SHP77 (cell line): ENCODE measurements at regions not wholly inside any gene's neighbourhood (a gene's known extent, or its start where the extent isn't known, plus 50 kb on each side); places are given as distances from the start of the nearest gene placed in this dataset.
"Not testable (repeated sequence)": the region's sequence is repeated elsewhere in the genome, so short reads cannot be mapped to it uniquely, and the experiment has no call there.

Source experiments
- DNase-seq, 2 experiments: peaks; one replicate each; lab custom pipeline; 2025; lab: John Stamatoyannopoulos, UW

DNA sequence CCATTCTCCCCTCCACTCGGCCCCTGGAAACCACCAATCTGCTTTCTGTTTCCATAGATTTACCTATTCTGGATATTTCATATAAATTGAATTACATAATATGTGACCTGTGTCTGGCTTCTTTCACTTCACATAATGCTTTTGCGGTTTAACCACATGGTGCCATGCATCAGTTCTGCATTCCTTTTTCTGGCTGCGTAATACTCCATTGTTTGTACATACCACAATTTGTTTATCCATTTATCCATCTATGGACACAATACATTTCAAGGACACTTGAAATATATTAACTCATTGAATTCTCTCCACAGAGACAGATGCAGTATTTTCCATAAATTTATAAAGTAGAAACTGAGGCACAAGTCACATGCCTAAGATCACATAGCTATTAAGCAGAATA, 110.3 kb upstream of the ETV6 start:
- no peak for DNase-seq

DNA sequence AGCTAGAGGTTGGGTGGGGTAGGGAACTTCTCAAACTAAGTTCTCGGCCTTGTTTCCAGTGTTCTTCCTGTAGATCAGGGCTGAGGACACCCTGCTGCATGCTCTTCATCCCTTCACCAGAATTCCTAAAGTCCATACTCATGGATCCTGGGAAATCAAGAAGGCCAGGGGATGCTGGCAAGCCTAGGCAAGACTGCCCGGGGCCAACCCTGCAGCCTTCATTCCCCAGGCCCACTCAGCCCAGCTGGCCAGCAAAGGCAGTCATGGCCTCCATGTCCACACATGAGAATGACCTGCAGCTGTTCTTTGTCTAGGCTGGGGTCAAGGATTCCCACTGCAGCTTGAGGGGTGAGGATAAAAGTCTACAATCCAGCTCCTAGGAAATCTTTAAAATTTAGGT, 109.3 kb upstream of the ETV6 start:
- DNase-seq: no peak

DNA sequence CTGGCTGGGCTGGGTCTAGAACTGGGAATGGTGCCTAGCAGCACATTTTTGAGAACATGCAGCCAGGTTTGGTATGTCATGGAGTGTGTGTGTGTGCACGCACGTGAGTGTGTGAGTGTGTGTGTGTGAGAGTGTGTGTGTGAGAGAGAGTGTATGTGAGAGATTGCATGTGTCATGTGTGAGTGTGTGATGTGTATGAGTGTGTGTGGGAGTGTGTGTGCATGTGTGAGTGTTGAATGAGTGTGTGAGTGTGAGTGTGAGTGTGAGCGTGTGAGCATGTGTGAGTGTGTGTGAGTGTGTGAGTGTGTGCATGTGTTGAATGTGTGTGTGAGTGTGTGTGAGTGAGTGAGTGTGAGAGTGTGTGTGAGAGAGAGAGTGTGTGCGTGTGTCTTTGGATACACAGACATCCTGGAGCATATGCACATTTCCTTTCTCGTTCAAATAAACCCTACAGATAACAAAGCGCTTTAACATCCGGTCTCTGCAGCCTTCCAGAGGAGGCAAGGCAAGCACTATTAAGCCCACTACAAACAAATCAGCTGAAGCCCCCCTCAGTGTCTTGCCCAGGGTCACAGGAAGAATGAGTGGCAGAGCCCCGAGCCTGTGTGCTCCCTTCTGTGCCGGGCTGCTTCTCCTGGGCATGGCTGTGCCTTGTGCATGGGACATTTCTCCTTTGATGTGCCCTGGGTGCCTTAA, 108.7 kb upstream of the ETV6 start:
- no peak for DNase-seq

DNA sequence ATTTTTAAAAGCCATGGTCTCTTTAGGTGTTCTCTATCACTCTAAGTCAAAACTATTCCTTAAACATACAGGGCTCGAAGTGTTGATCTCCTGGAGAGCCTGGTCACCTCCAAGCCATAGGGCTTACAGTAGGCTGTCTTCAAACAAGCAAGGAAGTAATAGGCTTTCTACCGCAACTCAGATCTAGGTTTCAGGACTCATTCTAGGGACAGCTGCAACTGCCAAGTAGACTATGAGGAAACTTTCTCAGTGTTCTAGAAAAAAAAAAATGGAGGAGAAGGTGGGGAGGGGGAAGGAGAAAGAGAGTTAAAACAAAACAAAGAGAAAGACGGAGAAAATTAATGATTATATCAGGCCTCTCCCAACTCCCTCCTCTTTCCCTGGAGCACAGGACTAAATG, 106.9 kb upstream of the ETV6 start:
- DNase-seq: no peak

DNA sequence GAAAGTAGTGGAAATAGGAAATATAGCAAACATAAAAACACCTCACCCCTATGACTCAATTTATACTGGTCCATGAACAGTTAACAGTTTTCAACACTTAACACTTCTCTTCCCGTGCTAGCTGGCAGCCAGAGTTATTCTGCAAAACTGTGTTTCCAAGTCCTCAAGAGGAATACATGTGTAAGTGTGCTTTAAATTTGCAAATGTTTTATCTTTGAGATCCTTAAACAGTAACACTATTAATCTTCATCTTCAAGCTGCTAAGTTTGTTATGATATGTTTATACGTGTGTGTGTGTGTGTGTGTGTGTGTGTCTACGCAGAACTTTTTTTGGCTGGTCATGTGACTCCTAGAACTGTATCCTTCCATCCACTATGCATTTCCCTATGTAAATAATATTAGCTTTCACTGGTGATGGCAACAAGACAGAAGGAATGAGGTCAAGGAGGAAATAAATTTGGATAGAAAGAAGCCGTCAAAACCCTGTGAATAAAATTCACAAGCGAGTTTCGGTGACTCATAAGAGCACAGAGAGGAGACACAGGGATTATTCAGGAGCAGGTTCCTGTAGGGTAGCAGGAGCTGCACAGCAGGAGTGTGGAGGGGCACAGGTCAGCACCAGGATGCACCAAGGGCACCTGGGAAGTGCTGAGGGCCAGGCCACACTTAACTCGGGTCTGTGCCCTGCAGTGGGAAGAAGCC, 105.9 kb upstream of the ETV6 start:
- no peak for DNase-seq

DNA sequence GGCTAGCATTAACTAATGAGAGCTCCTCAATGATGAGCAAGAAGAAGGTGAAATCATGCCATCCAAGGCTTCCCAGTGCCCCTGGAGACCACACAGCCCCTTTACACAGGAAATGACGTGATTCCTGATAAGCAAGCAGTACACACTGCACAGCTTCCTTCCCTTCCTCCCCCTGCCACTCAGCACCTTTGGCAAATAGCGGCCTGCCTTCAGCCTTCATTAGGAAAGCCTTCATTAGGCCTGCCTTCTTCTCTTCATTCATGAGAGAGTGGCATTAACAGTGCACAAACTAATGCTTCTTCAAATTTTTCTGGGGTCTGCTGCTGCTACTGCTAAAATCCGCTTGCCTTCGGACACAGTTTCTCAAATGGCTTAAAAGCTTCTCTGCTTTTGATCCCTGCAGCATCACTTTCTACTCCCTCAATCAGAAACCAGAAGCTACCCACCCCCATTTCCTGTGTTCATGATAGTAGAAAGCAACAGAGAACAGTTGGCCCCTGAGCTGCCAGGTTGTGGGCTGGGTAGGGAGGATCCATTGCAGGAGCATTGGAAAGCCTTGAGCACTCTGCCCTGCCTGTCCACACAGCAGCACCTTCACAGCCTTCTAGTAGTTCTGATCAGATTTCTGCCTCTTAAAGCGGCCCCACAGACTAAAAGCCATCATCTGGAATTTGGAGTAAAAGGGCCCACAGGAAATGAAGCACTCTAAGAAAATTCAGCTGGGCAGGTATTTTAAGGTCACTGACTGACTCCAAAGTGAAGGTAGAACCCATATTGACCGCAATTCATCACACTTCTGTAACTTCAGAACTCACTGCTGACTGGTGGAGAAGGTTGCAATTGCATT, 103.8 kb upstream of the ETV6 start:
- DNase-seq: peak in 1 of 2 experiments; percentile 2

DNA sequence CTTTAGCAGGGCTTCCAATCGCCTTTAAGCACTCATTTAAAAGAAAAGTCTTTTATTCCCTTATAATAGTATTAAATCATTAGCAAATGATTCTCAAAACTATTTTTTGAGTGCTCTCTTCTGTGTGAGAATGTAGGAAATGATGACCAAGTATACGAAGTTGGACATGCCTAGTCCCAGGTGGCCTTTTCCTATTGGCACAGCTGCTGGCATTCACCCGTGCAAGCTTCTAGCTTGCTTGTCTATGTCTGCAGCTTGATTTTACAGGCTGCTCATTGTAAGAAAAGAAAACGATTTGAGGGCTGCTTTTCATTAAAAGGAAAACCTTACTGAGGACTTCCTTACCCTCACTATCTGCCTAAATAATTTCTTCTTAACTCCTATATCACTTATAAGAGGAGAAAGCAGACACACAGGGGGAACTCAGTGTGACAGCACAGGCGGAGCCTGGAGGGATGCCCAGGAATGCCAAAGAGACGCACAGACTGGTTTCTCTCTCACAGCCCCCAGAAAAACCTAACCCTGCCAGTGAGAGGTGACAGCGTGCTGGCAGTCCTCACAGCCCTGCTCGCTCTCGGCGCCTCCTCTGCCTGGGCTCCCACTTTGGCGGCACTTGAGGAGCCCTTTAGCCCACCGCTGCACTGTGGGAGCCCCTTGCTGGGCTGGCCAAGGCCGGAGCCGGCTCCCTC, 102.7 kb upstream of the ETV6 start:
- not testable (repeated sequence) for DNase-seq

DNA sequence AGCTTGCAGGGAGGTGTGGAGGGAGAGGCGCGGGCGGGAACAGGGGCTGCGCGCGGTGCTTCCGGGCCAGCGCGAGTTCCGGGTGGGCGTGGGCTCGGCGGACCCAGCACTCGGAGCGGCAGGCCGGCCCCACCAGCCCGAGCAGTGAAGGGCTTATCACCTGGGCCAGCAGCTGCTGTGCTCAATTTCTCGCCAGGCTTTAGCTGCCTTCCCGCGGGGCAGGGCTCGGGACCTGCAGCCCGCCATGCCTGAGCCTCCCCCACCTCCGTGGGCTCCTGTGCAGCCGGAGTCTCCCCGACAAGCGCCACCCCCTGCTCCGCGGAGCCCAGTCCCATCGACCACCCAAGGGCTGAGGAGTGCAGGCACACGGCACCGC, 102.2 kb upstream of the ETV6 start:
- not testable (repeated sequence) for DNase-seq

DNA sequence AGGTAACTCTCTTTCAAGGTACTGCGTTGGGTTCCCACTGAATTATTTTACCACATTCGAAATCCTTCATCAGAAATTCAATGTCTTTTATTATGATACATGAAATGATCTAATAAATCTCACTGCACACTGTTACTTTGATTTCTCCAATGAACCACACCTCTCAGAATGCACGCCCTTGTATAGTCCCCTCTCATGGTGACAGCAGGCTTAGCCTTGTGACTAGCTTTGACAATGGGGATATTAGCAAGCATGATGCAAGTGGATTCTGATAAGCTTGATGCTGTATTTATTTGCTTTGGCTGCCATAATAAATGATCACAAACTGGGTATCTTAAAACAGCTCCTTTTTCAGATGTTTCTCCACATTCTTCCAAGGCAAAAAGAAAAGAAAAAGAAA, 100.4 kb upstream of the ETV6 start:
- no peak for DNase-seq

DNA sequence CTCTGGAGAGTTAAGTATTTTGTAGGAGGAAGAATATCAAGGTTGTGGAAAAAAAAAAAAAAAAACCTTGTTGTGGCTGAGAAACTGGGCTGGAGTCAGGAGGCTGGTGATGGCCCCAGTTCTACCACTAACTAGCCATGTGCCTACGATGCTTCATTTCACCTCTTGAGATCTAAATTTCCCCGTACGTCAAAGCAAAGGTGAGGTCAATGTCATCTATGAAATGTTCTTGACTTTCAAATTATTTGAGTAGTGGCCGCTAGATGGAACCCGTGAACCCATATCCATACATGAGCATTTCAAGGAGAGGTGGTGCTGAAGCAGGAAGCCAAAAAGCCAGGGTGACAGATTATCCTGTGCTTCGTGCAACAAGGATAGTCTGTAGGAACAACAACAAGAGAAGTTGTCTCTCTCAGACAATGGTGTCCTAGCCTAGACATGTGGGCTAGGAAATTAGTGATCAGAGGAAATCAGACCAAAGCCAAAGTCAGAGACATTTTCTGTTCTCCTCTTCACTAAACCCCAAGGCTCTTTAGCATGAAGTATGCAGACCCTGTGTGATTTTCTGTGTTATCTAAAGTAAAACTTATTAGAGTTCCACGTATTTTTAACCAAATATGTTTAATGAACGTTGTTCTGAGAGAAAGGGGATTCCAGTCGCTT, 95.5 kb upstream of the ETV6 start:
- DNase-seq: peak; percentile 35 to 49

DNA sequence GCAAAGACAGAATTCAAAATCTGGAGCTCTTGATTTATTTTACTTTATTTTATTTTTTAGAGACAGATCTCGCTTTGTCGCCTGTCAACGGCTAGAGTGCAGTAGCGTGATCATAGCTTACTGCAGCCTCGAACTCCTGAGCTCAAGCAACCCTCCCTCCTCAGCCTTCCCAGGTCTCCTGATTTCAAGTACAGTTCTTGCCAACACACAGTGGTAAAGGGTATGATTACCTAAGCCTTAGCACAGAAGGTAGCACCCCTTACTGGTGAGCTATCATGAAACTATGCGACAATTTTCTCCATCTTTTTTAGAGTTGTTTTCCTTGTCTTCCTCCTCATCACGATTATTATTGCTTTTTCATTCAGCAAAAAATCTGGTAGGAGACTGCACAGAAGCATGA, 94.3 kb upstream of the ETV6 start:
- DNase-seq: no peak

DNA sequence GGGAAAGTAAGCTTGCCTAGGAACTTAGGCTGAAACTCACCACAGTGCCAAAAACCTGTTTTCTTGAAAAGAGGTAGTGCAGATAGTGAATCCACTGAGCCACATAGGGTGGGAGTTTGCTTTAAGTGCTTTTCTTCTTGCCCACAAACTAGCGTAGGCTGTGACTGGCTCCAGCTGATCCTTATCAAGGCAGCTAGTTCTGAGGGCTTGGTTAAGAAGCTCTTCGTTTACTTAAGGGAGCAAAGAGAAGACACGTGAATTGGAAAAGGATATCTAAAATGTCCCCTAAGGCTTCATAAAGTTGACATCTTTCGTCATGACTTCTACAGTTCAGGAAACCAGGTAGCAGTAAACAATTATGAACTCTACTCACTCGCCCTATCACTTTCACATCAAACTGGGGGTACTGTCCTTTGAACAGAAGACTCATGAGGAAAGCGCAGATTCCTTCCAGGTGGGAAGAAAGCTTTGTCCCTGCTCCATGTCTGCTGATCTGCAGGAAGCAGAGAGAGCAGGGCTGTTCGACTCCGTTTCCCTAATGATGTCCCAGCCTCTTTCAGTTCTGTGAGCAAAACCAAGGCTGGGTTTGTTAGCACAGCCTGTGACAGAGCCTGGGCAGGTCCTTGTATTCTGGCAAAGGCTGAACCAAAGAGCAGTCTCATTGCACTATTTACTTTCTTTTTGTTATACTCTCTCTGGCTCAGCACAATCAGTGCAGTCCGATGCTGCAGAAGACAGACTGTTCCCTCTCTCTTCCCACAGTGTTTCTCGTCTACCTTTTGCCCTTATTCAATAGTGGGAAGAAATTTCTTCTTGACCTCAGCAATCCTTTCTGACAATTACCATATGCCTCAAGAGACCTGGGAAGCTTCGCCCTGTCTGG, 93.5 kb upstream of the ETV6 start:
- DNase-seq: peak in 1 of 2 experiments; percentile 5

DNA sequence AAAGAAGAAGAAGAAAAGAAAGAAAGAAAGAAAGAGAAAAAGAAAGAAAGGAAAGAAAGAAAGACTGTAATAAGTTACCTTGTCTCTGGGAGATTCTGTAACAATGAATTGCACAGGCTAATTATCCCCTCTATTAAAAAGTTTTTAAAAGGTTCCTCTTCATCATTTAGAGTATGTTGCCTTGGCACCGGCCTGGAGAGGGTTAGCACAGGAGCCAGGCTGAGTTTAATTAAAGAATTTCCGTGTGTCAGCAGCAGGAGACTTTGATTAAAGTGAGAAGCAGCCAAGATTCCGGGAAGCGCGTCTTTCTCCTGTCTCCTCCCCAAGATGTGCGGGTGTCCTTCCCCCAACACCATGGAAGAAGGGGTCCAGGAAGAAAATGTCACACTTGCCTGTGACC, 92.8 kb upstream of the ETV6 start:
- DNase-seq: no peak

DNA sequence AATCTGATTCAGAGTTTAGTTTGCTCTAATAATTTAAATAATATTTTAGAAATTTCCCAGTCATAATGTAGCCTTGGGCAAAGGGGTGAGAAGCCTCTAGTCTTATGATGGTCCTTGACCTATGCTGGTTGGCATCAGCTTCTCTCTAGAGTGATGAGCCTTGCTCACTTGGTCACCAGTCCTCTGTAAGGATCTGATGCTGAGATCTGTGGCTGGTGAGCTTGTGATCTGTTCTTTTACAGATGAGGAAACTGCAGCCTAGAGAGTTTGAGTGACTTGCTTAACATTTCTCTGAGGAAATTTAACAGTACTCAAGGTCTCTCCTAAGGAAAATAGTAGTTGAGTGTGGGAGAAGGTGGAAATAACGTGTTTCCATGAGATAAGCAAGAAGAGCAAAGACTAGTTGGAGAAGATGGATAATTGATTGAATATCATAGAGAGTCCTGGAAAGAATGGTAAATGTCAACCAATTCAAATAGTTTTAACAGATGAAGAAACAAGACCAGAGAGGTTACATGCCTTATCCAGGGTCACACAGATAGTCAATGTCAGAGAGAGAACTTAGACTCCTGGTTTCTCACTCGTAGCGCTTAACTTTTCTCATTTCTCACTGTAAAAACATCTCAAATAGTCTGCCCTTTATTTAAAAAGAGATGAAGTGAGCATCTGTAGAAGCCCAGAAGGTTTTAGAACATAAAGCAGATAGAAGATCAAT, 89.7 kb upstream of the ETV6 start:
- no peak for DNase-seq

DNA sequence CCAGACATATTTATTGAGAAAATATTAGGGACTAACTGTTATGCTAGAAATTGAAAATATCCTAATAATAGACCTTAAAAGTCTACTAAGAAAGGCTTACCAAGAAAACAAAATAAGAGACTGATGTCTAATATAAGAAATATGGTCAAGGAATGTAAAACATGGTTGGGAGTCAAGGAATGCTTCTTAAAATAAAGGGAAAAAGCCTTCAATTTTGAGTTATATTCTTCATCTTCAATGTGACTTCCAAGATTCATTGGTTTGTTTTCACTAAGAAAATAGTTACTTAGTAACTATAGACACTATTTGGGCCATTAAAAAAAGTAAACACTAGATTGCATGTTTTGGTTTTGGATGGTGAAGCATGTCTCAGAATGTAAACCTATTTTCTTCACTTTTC, 88.1 kb upstream of the ETV6 start:
- no peak for DNase-seq

DNA sequence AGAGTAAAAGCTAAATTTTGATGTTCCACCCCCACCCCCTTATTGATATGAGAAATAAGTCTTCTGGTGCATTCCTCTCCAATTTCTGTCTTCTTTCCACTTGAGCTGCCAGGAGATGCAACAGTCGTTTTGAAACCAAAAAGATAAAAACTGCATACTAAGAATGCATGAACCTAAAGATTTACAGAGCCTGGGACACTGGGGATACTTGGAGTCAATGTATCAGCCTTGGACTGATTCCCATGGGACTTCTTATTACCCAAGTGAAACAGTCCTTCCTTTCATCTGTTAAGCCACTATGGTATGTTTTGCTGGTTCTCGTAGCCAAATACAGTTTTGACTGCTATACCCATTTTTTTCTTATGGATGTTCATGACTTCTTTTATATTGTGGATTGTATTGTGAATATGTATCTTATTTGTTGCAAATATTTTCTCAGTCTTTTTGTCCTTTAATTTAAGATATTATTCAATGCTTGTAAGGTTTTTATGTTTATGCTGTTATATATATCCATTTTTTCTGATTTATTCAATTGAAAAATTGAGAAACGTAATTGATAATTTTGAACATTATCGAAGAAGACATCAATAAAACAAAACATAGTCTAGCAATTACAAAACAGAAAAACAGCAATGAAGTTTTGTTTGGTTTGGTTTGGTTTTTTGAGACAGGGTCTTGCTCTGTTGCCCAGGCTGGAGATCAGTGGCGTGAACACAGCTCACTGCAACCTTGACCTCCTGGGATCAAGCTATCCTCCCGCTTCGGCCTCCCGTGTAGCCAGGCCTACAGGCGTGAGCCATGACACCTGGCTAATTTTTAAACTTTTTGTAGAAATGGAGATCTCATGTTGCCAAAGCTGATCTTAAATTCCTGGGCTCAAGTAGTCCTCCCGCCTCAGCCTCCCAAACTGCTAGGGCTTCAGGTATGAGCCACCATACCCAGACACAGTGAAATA, 85.4 kb upstream of the ETV6 start:
- no peak for DNase-seq

DNA sequence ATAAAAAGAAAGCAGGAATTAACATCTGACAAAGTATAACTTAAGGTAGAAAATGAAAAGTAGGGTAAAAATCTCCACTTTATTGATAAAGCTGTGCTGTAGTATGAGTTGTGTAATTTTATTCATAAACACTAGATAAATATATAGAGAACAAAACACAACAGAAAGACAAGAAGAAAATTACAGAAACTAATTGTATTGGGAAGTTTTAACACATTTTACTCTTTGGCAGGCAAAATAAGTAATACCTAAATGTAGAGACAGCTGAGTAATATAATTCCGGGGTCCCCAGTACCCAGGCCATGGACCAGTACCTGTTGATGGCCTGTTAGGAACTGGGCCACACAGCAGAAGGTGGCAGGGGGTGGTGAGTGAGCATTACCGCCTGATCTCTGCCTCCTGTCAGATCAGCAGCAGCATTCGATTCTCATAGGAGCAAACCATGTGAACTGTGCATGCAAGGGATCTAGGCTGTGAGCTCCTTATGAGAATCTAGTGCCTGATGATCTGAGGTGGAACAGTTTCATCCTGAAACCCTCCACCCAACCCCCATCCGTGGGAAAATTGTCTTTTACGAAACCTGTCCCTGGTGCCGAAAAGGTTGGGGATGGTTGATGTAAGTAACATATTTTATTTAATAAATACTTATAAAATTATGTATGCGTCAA, 84.4 kb upstream of the ETV6 start:
- DNase-seq: no peak

DNA sequence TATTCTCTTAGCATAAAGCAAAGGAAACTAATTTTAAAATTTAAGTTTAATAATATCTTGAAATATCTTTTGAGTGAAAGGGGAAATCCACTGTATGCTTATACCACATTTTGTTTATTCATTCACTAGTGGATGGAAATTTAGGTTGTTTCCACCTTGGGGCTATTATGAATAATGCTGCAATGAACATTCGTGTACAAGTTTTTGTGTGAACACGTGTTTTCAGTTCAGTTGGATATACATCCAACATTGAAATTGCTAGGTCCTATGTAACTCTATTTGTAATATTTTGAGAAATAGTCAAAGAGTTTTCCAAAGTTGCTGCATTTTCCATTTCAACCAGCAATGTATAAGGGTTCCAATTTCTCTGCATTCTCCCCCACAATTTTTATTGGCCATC, 83.7 kb upstream of the ETV6 start:
- no peak for DNase-seq
